ENCODE measurements at regions not wholly inside any gene's neighbourhood (a gene's known extent, or its start where the extent isn't known, plus 50 kb on each side); places are given as distances from the start of the nearest gene placed in this dataset.

DNA sequence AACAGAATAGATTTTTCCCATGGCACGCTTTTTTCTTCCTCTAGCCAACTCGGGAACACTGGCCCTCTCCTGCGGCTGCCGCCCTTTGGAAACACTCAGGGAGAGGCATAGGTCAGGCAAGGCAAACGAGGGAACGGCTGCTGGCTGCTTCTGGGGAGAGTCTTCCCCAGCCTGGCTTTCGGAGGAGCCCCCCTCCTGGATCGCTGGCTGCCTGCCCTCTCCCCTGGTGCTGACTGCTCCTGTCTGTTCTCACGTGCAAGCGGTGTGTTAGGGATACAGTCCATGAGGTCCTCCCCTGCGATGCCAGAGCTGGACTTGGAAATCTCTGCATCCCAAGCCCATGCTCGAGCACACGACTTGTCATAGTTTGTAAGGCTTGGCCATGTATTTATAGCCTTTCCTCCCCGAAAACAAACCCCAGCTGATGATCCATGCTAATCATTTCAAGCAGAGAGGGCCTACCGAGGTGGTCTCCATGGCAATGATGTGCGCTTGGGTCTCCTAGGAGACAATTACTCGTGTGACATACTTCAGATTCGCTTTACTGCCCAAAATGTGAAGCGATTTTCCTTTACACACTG is 315.6 kb upstream of the ATP10A start:
- CTCF ChIA-PET = no interaction called here
- no peak for DNase-seq (ENCODE audit: low spot score)
- H3K27ac ChIP-seq = no peak overlapping the region
- POLR2A ChIA-PET (ENCODE audit: low non-redundant PET) = no interaction called here
- TF ChIP-seq, protein P1, sequence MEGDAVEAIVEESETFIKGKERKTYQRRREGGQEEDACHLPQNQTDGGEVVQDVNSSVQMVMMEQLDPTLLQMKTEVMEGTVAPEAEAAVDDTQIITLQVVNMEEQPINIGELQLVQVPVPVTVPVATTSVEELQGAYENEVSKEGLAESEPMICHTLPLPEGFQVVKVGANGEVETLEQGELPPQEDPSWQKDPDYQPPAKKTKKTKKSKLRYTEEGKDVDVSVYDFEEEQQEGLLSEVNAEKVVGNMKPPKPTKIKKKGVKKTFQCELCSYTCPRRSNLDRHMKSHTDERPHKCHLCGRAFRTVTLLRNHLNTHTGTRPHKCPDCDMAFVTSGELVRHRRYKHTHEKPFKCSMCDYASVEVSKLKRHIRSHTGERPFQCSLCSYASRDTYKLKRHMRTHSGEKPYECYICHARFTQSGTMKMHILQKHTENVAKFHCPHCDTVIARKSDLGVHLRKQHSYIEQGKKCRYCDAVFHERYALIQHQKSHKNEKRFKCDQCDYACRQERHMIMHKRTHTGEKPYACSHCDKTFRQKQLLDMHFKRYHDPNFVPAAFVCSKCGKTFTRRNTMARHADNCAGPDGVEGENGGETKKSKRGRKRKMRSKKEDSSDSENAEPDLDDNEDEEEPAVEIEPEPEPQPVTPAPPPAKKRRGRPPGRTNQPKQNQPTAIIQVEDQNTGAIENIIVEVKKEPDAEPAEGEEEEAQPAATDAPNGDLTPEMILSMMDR (conservative IDR thresholded peaks at IDR 0.05; ENCODE audit: low read depth) = no peak

DNA sequence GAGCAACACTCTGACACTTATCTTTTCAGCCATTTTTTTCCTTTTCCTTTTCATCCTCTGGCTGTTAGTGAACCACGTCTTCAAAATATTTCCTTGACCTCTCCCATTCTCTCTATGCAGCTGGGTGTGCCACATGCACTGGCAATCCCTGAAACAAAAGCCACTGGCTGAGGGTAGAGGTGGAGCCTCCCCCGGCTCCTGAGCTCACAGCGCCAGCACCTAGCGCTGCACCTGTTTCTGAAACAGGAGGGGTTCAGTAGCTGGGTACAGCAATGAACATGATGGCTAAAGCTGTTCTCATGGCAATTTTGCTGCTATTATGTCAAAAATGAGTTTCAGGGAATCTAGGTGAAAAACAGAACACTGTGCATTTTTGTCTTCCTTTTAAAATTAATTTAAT is 314.7 kb upstream of the ATP10A start:
- no peak for DNase-seq (ENCODE audit: low spot score)
- POLR2A ChIA-PET (ENCODE audit: low non-redundant PET) = no interaction called here
- H3K27ac ChIP-seq = no peak overlapping the region
- CTCF ChIA-PET = no interaction called here
- TF ChIP-seq, protein P1 (conservative IDR thresholded peaks at IDR 0.05; ENCODE audit: low read depth) = no peak

DNA sequence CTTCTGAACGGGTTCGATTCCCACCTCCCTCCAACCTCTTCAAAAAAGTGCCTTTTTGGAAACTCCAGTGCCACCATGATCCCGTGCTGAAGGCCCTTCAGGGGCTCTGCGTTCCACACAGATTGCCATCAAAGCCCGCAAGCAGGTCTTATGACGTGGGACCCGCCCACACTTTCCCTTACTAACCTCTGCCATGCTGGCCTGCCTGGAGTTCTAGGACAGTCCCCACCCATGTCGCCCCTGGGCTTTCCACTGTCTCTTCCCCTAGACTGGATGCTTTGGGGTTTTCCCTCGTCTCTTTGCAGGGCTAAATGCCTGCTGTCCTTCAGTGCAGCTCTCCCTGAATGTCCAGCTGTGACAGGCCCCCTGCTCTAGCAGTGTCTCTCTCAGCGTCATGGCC is 313.7 kb upstream of the ATP10A start:
- no peak overlapping the region for H3K27ac ChIP-seq
- POLR2A ChIA-PET (ENCODE audit: low non-redundant PET) = no interaction called here
- no peak for DNase-seq (ENCODE audit: low spot score)
- TF ChIP-seq, protein P1 (conservative IDR thresholded peaks at IDR 0.05; ENCODE audit: low read depth) = no peak
- CTCF ChIA-PET = no interaction called here

DNA sequence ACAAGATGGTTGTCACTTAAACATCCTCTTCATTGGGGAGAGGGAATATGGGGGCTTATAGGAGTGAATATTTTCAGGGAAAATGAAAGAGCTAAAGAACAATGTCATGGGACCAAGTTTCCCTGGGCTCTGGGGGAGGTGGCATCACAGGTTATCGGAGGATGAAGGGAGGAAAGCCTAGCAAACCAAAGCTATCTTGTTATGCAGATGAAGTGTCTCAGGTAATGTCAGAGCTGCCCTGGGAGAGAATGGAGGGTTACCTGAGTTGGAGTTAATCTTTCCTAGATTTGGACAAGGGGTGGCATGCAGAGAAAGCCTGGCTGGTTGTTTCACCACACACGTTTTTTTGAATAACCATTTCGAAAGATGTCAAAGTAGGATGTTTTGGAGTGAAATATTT is 308.1 kb upstream of the ATP10A start:
- CTCF ChIA-PET = no interaction called here

DNA sequence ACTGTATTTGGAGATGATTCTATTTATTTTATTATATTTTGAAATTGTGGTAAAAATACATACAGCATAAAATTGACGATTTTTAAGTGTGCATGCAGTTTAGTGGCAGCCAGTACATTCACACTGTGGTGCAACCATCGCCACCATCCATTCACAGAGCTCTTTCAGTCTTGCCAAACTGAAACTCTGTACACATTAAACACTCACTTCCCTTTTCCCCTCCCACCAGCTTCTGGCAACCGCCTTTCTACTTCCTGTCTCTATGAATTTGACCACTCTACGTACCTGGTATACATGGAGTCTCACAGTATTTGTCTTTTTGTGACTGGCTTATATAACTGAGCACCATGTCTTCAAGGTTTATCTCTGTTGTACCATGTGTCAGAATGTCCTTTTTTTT is 303.3 kb upstream of the ATP10A start:
- DNase-seq (ENCODE audit: low spot score) = no peak
- POLR2A ChIA-PET (ENCODE audit: low non-redundant PET) = no interaction called here
- CTCF ChIA-PET = interaction anchor here (1.0 kb wide), 1 partner anchor 319 kb away, joined by 3 read pairs; no protein-coding TSS in a partner anchor
- H3K27ac ChIP-seq = no peak overlapping the region
- TF ChIP-seq, protein P1 (conservative IDR thresholded peaks at IDR 0.05; ENCODE audit: low read depth) = no peak

More for the DNA sequence above, 308.1 kb upstream of the ATP10A start:
- TF ChIP-seq, protein P1 (conservative IDR thresholded peaks at IDR 0.05; ENCODE audit: low read depth) = no peak
- no peak overlapping the region for H3K27ac ChIP-seq
- DNase-seq (ENCODE audit: low spot score) = no peak
- POLR2A ChIA-PET (ENCODE audit: low non-redundant PET) = interaction anchor here (0.6 kb wide), 1 partner anchor 36 kb away, joined by 3 read pairs; no protein-coding TSS in a partner anchor

DNA sequence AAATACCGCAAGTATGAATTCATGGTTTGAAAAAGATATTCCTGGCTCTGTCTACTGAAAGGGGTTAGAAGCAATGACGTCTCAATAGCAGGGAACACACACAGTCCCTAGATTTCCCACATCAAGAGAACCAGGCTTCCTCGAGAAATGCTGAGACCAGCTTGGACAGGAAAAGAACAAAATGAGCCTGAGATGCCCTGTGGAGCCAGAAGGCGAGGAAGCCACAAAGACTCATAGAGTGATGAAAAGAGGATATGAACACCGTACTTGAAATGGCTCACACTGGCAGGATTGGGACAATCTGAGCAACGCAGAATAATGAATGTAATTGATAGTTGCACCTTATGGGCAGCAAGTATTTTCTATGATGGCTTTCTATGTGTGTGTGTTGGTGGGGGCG is 302.4 kb upstream of the ATP10A start:
- TF ChIP-seq, protein P1 (conservative IDR thresholded peaks at IDR 0.05; ENCODE audit: low read depth) = no peak
- ChIA-PET POLR2A (ENCODE audit: low non-redundant PET) (no interaction called here), CTCF (no interaction called here)
- DNase-seq (ENCODE audit: low spot score) = no peak
- no peak overlapping the region for H3K27ac ChIP-seq
